Stimulated activated CD8-positive, alpha-beta memory T cell treated with anti-CD3 and anti-CD28 coated beads, Interleukin-7, amount 100 ng/mL, for 24 hours (primary cell): ENCODE measurements at regions not wholly inside any gene's neighbourhood (a gene's known extent, or its start where the extent isn't known, plus 50 kb on each side); places are given as distances from the start of the nearest gene placed in this dataset.
"Not testable (repeated sequence)": the region's sequence is repeated elsewhere in the genome, so short reads cannot be mapped to it uniquely, and the experiment has no call there.

Source experiments
- DNase-seq: peaks from one replicate; pipeline ENCODE4 v3.0.0-alpha.2; 2020; ENCODE audit warnings: low read depth

DNA sequence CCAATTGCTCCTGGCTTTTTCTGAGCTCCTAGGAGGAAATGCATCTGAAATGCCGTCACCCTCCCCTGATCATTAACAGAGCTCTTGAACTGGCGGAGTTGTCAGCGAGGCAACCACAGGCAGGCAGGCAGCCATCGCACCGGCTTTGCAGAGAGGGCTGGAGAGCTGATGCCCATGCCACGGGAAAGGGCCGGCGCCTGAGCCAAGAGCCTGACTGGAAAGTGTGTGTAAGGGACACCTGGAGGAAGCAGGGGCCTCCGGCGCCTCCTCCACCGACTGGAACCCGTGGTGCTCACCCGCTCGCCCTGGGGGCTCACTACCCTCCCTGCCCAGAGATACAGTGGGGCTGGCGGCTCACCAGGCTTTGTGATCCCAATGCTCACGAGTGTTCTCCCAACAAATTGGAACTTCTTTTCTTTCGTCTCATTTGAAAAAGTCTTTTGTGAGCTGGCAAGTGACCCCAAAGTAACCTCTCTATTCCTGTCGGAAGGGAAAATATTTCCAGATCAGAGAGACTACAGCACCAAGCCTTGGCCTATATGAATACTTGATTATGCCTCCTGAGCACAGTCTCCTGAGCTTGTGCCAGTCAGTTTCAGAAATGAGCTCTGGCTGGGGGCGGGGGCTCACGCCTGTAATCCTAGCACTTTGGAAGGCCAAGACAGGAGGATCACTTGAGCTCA is 97.7 kb upstream of the SLC25A33 start:
- no peak for DNase-seq

DNA sequence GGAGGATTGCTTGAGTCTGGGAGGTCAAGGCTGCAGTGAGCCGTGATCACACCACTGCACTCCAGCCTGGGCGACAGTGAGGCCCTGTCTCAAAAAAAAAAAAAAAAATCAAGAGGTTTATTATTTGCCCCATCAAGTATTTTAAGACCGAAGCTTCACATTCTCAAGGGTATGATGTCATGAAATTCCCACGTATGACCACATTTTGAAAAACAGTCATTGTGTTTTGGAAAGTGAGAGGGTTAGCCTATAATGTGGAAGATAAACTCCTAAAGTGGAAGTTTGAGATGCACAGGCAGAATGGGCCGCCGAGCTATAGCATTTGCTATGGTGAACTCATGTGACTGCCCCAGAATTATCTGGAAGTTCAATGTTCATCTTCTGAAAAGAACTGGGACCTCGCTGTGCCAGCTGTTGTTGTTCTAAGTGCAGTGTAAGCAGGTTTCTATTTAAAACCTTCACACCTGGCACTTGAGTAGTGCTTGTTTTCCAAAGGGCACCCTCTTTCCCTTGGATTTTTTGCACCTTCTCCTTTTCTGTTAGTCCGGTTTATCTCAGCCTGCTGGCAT is 96.9 kb upstream of the SLC25A33 start:
- DNase-seq: no peak

DNA sequence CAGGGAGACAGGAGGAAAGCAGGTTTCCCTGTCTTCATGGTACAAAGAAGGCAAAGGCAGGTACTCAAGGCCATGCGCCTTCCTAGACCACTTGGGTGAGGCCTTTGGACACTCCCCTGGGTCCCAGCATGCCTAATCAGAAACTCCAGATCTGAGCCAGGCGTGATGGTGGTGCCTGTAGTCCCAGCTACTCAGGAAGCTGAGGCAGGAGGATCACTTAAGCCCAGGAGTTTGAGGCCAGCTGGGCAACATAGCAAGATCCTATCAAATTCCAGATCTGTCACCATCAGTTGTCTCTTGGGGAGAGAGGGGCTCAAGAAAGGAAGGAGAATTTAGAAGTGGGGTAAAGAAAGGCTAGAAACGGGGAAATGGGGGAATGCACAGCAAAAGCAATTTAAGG is 96.3 kb upstream of the SLC25A33 start:
- DNase-seq: no peak

DNA sequence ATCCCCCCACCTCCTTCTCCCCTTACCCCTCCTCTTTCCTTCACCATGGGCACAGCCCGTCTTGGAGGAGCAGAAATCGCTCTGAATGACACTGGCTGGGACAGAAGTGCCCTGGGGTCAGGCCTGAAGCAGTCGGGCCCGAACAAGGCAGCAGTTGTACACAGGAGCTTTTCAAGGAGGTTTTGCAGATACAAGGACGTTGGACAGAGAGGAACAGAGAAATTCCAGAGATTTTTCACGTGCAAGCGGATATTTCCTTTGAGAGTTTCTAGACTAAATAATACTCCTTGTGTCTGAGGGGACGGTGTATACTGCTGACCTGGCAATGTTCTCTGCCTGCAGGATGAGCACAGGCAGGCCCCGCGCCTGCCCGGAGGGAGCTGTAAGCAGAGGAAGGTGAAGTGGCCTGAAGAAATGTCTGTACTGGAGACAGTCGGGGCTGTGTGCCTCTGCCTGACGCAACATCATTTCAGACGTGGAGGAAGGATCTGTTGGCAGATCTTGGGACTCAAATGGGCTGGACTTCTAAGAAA is 95.3 kb upstream of the SLC25A33 start:
- DNase-seq: no peak

DNA sequence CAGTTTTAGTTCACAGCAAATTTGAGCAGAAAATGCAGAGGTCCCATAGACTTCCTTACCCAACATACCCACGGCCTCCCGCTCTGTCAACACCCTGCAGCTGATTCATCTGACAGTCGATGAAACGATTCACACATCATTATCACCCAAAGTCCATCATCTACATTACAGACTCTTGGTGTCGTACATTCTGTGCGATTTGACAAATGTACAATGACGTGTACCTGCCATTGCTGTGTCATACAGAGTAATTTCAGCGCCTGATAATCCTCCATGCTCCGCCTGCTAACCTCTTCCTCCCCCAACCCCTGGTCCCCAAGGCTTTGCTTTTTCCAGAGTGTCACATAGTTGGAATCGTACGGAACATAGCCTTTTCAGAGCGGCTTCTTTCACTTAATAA is 94.7 kb upstream of the SLC25A33 start:
- no peak for DNase-seq

DNA sequence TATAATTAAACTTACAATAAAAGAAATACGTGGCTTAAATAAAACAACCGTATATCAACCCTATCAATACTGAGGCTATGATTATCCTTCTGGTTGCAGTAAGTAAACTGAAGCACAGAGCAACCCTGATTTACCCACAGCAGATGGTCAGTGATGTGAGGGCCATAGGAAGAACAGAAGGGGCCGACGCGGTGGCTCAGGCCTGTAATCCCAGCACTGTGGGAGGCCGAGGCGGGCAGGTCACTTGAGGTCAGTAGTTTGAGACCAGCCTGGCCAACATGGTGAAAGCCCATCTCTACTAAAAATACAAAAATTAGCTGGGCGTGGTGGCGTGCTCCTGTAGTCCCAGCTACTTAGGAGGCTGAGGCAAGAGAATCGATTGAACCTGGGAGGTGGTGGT is 94.2 kb upstream of the SLC25A33 start:
- not testable (repeated sequence) for DNase-seq

DNA sequence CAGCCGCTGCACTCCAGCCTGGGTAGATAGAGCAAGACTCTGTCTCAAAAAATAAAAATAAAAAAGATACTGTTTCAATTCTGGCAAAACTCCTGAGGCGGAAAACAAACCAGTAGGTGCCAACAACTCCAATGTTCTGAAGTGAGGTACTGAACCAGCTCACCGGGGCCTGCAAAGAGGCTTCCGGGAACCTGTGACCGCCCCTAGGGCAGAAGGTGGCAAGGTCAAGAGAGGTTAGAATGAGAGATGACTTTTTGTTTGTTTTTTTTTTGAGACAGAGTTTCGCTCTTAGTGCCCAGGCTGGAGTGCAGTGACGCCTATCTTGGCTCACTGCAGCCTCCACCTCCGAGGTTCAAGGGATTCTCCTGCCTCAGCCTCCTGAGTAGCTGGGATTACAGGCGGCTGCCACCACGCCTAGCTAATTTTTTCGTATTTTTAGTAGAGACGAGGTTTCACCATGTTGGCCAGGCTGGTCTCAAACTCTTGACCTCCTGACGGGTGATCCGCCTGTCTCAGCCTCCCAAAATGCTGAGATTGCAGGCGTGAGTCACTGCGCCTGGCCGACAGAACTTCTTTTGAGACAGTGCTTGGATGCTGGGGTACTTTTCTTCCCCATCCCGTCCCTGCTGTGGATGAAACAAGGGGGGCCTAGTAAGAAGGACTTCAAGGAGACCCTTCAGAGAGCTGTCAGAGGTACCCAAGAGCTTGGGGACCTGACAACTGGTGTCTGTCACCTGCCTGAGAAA is 91.9 kb upstream of the SLC25A33 start:
- DNase-seq: no peak

DNA sequence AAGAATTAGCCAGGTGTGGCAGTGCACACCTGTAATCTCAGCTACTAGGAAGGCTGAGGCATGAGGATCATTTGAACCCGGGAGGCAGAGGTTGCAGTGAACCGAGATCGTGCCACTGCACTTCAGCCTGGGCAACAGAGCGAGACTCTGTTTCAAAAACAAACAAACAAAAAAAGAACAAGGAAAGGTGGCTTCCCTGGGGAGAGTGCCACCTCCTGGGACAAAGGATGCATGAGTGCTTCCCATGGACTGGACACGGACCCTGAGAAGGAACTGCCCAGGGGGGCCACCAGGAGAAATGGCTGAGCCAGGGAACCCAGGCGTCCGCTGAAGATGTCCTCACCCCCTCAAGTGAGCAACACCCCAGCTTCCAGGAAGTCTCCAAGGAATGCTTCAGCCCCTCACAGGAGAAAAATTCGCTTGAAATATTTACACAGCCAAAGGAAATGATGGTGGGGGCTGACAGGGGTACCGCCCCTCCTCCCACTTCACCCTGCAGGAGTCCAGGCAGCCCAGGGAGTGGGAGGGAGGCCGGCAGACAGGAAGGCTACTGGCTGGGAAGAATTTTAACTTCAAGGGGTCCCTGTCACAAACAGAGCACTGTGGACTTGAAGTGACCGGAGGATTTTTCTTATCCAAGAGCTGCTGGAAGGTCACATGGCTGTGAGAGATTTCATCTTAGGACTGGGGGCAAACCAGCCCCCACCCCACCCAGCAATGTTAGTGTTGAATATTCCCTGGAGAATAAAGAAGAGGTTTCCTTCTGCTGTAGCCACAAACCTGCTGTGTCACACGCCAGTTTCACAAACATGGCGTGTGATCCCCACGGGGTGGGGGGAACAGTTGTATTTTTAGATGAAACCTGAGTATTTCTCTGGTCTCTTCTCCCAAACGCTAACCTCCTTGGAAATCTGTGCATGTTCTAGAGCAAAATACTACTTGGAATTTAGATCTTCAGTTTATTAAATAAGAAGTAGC is 90.8 kb upstream of the SLC25A33 start:
- DNase-seq: no peak

DNA sequence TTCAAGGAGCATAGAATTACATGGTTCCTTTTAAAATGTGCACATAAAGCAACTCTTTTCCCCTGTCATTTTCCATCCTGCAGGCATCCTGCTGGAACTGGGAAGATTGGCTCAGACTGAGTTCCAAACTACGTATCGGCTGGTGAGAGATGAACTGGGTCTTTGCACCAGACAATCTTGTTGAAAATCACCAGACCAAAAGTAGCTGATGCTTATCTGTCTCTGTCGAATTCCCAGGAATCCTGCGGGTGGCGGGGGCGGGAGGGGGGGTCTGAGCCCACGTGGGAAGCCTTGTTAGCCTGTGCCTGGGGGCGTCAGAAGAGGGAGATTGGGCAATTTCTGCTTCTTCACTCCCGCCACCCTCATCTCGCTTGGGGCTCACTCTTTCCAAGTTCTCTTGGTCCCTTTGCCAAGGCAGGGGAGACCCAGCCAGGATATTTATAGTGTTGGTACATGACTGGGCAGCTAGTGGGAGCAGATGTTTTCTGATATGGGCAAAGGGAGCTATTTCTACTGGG is 90.1 kb upstream of the SLC25A33 start:
- DNase-seq: no peak

DNA sequence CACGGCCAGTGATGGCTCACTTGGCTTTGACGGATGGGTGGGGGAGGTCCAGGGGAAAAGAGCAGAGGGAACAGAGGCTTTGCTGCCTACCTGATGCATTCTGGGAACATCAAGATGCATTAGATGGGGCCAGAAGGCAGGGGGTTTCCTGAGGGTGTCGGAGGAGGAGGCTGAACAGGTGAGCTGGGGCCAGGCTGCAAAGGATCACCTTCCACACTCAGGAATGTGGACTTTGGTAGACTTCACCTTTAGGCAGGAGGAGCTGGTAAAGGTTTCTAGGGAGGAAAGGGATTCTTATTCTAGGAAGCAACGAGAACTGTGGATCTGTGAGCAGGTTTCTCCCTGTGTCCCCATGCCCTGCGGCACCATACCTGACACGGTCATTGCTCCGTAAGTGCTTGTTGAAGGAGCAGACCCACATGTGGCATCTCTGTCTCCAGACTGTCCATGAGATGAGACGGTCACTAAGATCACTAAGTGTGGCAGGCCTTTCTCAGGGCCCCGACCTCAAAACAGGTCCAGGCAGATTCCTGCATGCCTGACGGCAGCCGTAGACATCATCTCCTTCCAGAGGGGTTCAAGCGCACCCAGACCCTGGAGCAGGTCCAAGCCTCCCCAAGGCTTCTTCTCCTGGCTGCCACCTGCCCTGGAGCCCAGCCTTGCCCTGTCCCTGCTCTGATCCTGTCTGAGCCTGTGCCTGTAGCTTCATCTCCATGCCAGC is 89.1 kb upstream of the SLC25A33 start:
- no peak for DNase-seq

DNA sequence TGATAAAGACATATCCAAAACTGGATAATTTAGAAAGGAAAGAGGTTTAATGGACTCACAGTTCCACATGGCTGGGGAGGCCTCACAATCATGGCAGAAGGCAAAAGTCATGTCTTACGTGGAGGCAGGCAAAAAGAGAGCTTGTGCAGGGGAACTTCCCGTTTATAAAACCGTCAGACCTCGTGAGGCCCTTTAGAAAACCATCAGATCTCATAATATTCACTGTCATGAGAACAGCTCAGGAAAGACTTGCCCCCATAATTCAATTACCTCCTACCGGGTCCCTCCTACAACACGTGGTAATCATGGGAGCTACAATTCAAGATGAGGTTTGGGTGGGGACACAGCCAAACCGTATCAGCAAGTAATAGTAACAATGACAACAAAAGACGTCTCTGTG is 88.2 kb upstream of the SLC25A33 start:
- DNase-seq: no peak

DNA sequence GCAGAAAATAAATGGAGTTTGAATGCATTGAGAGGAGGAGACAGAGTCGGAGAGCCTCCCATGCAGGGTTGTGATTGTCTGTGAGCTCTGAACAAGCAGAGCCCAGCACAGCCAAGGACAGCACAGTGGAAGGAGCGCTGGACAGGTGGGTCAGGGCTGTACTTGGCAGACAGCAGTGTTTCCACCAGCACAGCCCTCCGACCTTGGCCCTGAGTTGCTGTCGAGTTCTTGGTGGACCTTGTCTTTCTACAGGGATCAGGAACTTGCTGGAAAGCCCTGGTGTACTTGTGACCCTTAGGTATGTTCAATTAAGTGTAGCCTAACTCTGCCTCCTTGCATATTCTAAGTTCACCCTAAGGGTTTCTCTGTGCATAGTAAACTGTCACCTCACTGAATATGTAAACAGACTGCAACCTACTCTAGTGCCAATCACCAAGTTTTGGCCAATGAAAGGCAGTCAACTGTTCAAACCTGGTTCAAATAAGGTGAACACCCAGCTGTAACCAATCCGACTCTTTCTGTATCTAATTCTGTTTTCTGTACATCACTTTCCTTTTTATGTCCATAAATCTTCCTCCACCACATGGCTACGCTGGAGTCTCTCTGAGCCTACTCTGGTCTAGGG is 86.6 kb upstream of the SLC25A33 start:
- DNase-seq: no peak

DNA sequence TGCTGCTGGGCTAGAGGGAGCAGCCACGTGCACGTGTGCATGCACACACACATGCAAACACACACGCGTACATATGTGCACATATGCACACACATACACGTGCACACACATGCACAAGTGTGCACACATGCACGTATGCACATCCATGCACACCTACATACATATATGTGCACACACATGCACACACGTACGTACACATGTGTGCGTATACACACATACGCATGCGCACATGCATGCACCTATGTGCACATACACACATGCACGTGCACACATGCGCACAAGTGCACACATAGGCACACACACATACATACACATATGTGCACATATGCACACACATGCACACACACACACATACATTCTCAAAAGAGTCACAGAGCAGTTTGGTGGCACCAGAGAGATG is 85.9 kb upstream of the SLC25A33 start:
- no peak for DNase-seq

DNA sequence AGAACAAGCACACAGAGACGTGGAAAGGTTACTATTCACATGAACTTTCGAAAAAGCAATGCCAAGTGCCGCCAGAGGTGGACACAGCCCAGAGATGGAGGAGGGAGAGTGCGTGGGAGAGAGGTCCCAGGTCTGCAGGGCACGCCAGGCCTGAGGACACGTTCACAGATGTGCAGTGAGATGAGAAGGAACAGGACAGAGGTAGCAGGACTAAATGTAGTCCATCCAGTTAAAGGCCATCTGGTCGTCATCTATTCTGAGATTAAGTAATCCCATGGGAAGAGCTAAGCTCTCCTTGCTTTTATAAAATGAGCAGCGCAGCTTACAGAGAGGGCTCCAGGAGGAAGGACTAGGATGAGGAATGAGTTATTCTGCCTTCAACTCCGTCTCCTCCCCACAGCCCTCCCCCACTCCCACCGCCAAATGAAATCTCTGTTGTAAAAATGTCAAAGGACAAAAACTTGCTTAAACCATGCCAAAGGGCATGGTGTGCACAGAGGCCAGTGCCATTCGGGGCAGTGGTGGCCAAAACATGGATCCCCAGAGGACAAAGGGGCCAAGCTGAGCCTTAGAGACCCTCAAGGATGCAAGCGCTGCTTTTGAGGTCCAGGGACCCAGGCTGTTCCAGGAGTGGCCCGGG is 85.4 kb upstream of the SLC25A33 start:
- DNase-seq: no peak

DNA sequence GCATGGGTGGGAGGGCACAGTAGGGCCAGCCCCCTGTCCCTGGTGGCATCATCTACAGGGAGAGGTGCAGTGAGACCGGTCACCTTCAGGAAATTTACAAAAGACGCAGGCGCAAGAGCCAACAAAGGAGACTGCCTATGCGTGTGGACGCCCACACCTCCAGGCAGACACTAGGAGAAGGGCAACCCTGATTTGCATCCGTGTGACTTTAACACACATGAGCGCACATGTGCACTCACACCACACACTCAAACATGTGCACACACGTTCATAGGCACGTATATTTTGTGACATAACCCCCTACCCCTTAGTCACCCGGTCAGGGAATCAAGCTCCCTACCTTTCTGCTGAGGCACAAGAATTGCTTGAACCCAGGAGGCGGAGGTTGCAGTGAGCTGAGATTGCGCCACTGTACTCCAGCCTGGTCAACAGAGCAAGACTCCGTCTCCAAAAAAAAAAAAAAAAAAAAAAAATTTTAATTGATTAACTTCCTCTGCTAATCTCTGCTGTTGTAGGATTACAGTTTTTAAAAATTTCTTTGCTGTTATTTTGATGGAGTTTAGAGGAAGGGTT is 84.7 kb upstream of the SLC25A33 start:
- DNase-seq: no peak

DNA sequence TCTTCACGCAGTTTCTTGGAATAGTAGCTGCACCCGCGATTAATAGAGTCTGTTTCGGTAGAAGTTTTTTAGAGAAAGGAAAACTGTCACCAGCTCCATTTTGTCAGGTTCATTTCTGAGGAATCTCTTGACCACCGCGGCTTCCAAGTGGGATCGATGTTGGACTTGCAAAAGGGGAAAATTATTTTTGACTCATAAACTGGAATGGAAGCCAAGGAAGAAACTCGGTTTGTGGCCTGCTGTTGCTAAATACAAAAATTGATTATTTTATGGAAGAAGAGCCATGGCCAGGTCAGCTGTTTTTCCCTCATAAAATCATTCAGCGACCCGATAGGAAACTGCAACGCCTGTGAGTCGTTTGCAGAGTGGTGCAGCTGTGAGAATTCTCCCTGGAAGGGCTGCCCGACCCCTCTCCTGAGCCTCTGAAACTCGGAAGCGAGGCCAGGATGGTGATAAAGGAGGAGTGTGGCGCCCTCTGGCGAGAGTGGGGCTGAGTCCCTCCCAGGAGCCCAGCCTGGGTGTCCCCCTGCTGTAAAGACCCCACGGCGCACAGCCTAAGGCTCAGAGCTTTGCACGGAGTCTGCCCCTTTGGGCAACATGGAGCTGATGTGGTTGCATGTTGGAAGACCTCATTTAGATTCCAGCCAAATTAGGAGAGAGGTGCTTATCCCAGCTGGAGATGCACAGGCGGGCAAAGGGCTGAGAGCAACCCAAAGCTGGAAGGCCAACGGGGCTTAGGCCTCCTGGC is 83.6 kb upstream of the SLC25A33 start:
- DNase-seq: peak; percentile 43

DNA sequence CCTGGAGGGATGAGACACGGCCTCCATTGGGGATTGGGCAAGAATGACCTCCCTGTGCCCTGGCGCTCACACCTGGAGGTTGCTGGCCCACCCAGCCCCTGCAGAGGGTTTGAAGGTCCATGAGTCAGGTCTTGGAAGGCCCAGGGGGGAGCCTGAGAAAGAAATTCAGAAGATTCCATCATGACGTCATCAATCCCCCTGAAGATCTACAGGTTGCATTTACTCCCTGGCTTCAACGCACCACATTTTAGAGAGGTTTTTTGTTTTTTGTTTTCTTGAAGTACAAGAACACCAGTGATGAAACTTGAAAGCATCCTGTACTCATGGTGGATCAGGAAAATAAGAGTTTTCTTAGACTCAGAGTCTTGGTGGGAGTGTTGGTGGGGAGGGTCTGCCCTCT is 82.4 kb upstream of the SLC25A33 start:
- no peak for DNase-seq

DNA sequence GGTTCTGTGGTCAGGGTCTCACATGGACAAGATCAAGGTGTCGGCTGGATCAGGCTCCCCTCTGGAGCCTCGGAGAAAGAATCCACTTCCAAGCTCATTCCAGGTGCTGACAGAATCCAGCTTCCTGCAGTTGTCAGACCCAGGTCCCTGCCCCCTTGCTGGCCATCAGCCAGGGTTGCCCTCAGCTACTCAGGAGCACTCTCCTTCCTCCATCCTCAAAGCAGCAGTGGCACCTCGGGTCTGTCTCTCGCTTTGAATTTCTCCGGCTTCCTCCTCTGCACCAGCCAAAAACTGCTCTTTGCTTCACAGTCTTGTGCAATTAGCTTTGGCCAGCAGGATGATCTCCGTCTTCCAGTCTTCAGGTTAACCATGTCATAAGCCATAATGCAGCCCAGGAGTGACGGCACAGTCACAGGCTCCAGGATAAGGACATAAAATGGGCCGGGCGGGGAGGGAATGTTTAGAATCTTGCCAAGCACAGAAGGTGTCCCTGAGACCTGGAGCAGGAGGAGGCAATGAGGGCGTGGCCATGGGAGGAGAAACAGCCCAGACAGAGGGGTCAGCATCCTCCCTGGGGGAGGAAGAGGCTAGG is 79.4 kb upstream of the SLC25A33 start:
- DNase-seq: no peak

DNA sequence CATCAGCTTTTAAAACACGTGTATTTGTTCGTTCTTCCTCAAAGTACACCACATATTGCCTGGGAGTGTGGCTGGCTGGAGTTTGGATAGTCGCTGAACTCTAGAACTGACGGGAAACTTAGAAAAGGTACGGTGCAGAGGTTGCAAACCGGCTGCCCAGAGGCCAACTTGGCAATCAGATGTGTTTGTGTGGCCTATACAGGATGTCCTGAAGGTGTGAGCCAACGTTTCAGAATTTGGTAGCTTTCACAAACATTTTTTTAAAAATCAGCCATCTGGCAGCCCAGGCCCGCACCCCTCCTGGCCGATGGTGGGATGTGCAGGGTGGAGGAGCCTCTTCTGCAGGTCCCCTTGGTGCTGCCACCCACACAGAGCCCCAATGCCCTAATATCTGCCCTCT is 73.6 kb upstream of the SLC25A33 start:
- DNase-seq: no peak
